22Rv1 (cell line): ENCODE measurements at regions not wholly inside any gene's neighbourhood (a gene's known extent, or its start where the extent isn't known, plus 50 kb on each side); places are given as distances from the start of the nearest gene placed in this dataset.

ENCODE experiments used
- CTCF ChIP-seq: fragments of 450-650 bp; IDR thresholded peaks from 2 replicates; pipeline ENCODE4 v1.5.1; 2017; ENCODE audit warnings: mild to moderate bottlenecking
- ZFX ChIP-seq: fragments of 450-650 bp; IDR thresholded peaks from 2 replicates; pipeline ENCODE4 v1.6.1; 2017; ENCODE audit warnings: antibody characterized with exemption, borderline replicate concordance

GRCh38 chr20:48260129-48260756, 475.0 kb upstream of the SULF2 start:
- no peak for TF ChIP-seq CTCF
- TF ChIP-seq ZFX, result no peak
